T-cell (primary cell): ENCODE measurements at regions not wholly inside any gene's neighbourhood (a gene's known extent, or its start where the extent isn't known, plus 50 kb on each side); places are given as distances from the start of the nearest gene placed in this dataset.

Source experiments
- ATAC-seq, 4 experiments: fragments of 200-7000 bp in 3 of 4; fragments of 150-1000 bp in 1 of 4; cut with Tn5 transposase; replicated peaks in 1 of 4; 1 replicate in 3 of 4; 2 replicates in 1 of 4; pipeline ENCODE4 v1.10.0; 2021; ENCODE audit warnings: moderate library complexity in 3 of 4, mild to moderate bottlenecking in 2 of 4, moderate number of reproducible peaks in 1 of 4
- CTCF ChIA-PET, 2 donors: fragments of 300-600 bp; sonication (Branson Sonifier 250); formaldehyde crosslinking; loops; one replicate each; lab custom pipeline; 2022; ENCODE audit warnings: antibody characterized with exemption in 2 of 2; lab: Charles Lee
- POLR2A ChIA-PET, 2 donors: fragments of 300-600 bp; sonication (Branson Sonifier 250); formaldehyde crosslinking; loops; one replicate each; lab custom pipeline; 2022; ENCODE audit warnings: antibody characterized with exemption in 2 of 2; lab: Charles Lee
- DNase-seq, 35 experiments: peaks; one replicate each; pipeline versions ENCODE4 v3.0.0 to v3.0.0-alpha.2; 2013 to 2023
- H3K27ac ChIP-seq: one replicate; pipeline ENCODE4 v1.5.1; 2013; ENCODE audit warnings: low read length
- H3K27me3 ChIP-seq, 2 experiments: replicated peaks in 1 of 2; 1 replicate in 1 of 2; 2 replicates in 1 of 2; pipeline versions ENCODE4 v1.6.1 to v1.7.0; 2013; ENCODE audit warnings: low read length in 1 of 2, mixed read lengths in 1 of 2; ENCODE audit not compliant: control insufficient read depth in 2 of 2, insufficient read depth in 2 of 2; ENCODE audit errors: extremely low read depth in 1 of 2
- H3K36me3 ChIP-seq, 2 donors: 1 replicate in 1 of 2; 2 replicates in 1 of 2; pipeline versions ENCODE4 v1.6.1 to v1.7.0; 2013; ENCODE audit warnings: low read length in 1 of 2; ENCODE audit not compliant: control insufficient read depth in 2 of 2, insufficient read depth in 1 of 2; ENCODE audit errors: extremely low read depth in 1 of 2
- H3K4me1 ChIP-seq, 2 experiments: 1 replicate in 1 of 2; 2 replicates in 1 of 2; pipeline versions ENCODE4 v1.6.1 to v1.7.0; 2013; ENCODE audit warnings: low read length in 2 of 2, mixed read lengths in 1 of 2; ENCODE audit not compliant: insufficient read depth in 2 of 2, control insufficient read depth in 1 of 2; ENCODE audit errors: extremely low read depth in 1 of 2
- H3K4me3 ChIP-seq, 2 donors: 1 replicate in 1 of 2; 2 replicates in 1 of 2; pipeline versions ENCODE4 v1.5.1 to v1.7.0; 2013; ENCODE audit warnings: mild to moderate bottlenecking in 2 of 2, low read length in 1 of 2, moderate library complexity in 1 of 2; ENCODE audit not compliant: control insufficient read depth in 1 of 2; ENCODE audit errors: extremely low read depth in 1 of 2
- H3K9me3 ChIP-seq: 2 replicates; pipeline ENCODE4 v1.7.0; 2013
- H3K27ac Mint-ChIP-seq, 2 donors: one replicate each; pipeline ENCODE4 v1.8.0; 2020 to 2021; ENCODE audit warnings: mild to moderate bottlenecking in 2 of 2, mixed read lengths in 2 of 2
- H3K27me3 Mint-ChIP-seq, 2 donors: one replicate each; pipeline ENCODE4 v1.8.0; 2021 to 2022; ENCODE audit warnings: mixed read lengths in 2 of 2
- H3K36me3 Mint-ChIP-seq: one replicate; pipeline ENCODE4 v1.8.0; 2021; ENCODE audit warnings: mixed read lengths
- H3K4me1 Mint-ChIP-seq, 3 donors: one replicate each; pipeline ENCODE4 v1.8.0; 2020 to 2022; ENCODE audit warnings: mixed read lengths in 3 of 3, mild to moderate bottlenecking in 1 of 3
- H3K4me3 Mint-ChIP-seq, 3 donors: one replicate each; pipeline ENCODE4 v1.8.0; 2020 to 2022; ENCODE audit warnings: mild to moderate bottlenecking in 3 of 3, mixed read lengths in 3 of 3, moderate library complexity in 3 of 3
- H3K9me3 Mint-ChIP-seq, 3 donors: one replicate each; pipeline ENCODE4 v1.8.0; 2020 to 2022; ENCODE audit warnings: mixed read lengths in 3 of 3
- WGBS: methylation state at CpG from one replicate; pipeline ENCODE4 v1.1.5; 2013; ENCODE audit warnings: missing lambda C conversion rate; ENCODE audit not compliant: insufficient coverage; 5-methylcytosine and 5-hydroxymethylcytosine counted together

DNA sequence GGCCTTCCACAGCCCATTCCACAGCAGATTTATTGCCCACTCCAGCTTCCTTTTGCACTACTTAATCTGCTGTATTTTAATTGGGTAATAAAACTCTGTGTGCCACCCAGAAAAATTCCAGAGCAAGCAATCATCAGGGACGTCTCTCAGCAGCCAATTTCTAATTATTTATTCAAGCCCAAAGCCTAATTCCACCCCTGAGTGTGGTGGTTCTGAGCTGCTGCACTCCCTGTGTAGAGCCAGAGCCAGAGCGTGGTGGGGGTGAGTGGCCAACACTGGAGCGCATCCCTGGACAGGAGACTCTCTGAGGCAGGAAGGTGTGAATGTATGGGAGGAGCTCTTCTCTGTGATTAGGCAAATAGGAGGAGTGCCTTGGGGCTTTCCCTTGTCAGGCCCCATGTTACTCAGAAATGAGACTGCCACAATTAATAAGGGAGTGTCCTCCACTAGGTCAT, 66.1 kb downstream of the CD24 start:
- Mint-ChIP-seq H3K4me1 (no peaks in the 10 kb centered on the region), H3K4me3 (no peak overlapping the region)

DNA sequence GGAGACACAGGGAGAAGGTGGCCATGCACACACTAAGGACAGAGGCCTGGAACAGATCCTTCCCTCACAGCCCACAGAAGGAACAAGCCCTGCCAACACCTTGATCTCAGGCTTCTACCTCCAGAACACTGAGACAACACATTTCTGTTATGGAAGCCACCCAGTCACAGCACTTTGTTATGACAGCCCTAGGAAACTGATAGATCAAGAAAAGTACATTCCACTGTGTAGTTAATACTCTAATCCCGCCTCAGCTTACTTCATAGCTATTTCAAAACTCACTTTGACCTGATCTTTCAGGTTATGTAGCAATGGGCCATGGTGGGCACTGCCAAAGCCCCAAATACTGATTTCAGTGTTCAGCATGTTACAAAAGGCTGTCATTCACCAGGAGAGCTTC, 66.8 kb downstream of the CD24 start:
- ChIA-PET POLR2A (no interaction called here), CTCF (no interaction called here)
- Histone ChIP-seq H3K4me1 (no peaks in the 10 kb centered on the region), H3K27me3 (peaks cover 0 to 3% of the 10 kb centered on the region in 2 experiments), H3K9me3 (no peaks in the 10 kb centered on the region), H3K27ac (no peak overlapping the region), H3K4me3 (no peak overlapping the region), H3K36me3 (no peaks in the 10 kb centered on the region)
- no CpG with 5 or more reads among the region's 1 CpG for WGBS
- Mint-ChIP-seq H3K36me3 (no peaks in the 10 kb centered on the region), H3K27ac (no peak overlapping the region), H3K4me3 (no peak overlapping the region), H3K4me1 (no peaks in the 10 kb centered on the region), H3K9me3 (no peaks in the 10 kb centered on the region), H3K27me3 (peaks cover 5 to 14% of the 10 kb centered on the region in 2 donors)
- DNase-seq (no peak), ATAC-seq (no peak)

More for the DNA sequence above, 66.1 kb downstream of the CD24 start:
- H3K9me3 Mint-ChIP-seq: no peaks in the 10 kb centered on the region
- Histone ChIP-seq H3K9me3 (no peaks in the 10 kb centered on the region), H3K4me1 (no peaks in the 10 kb centered on the region), H3K27ac (no peak overlapping the region), H3K36me3 (no peaks in the 10 kb centered on the region), H3K27me3 (peaks cover 0 to 3% of the 10 kb centered on the region in 2 experiments), H3K4me3 (no peak overlapping the region)
- ATAC-seq: no peak
- ChIA-PET CTCF (no interaction called here), POLR2A (no interaction called here)
- no peak overlapping the region for H3K27ac Mint-ChIP-seq
- no peaks in the 10 kb centered on the region for H3K36me3 Mint-ChIP-seq
- peaks cover 5 to 14% of the 10 kb centered on the region in 2 donors for H3K27me3 Mint-ChIP-seq
- WGBS: no CpG with 5 or more reads among the region's 3 CpGs
- no peak for DNase-seq

- peaks cover 0 to 3% of the 10 kb centered on the region in 2 experiments for H3K27me3 ChIP-seq
- ChIA-PET POLR2A (no interaction called here), CTCF (interaction anchor here in 1 of 2 donors (0.6 kb wide), 1 partner anchor 678 kb away, joined by 4 read pairs; no protein-coding TSS in a partner anchor)
- WGBS: 81% methylated on average over 6 of the region's 6 CpGs
- no peaks in the 10 kb centered on the region for H3K9me3 Mint-ChIP-seq
- H3K4me3 Mint-ChIP-seq: no peak overlapping the region
- no peak overlapping the region for H3K27ac ChIP-seq
- no peaks in the 10 kb centered on the region for H3K4me1 ChIP-seq
- H3K4me1 Mint-ChIP-seq: no peaks in the 10 kb centered on the region
- ATAC-seq (no peak), DNase-seq (no peak)
- peaks cover 5 to 14% of the 10 kb centered on the region in 2 donors for H3K27me3 Mint-ChIP-seq
- H3K4me3 ChIP-seq: no peak overlapping the region
- H3K36me3 ChIP-seq: no peaks in the 10 kb centered on the region
- no peaks in the 10 kb centered on the region for H3K36me3 Mint-ChIP-seq
- no peak overlapping the region for H3K27ac Mint-ChIP-seq
- no peaks in the 10 kb centered on the region for H3K9me3 ChIP-seq
Measured at GRCh38 chr6:106906232-106906631, 68.3 kb downstream of the CD24 start.

GRCh38 chr6:106903299-106903698, 71.2 kb downstream of the CD24 start:
- Mint-ChIP-seq H3K9me3 (peaks cover 6 to 9% (median 7%) of the 10 kb centered on the region in 3 donors), H3K4me3 (no peak overlapping the region), H3K27ac (no peak overlapping the region), H3K36me3 (peaks cover 3% of the 10 kb centered on the region), H3K27me3 (peaks cover 12 to 13% of the 10 kb centered on the region in 2 donors), H3K4me1 (no peaks in the 10 kb centered on the region)
- H3K4me3 ChIP-seq: no peak overlapping the region
- H3K27me3 ChIP-seq: peaks cover 0 to 3% of the 10 kb centered on the region in 2 experiments
- H3K27ac ChIP-seq: no peak overlapping the region
- POLR2A ChIA-PET: no interaction called here
- no CpG with 5 or more reads among the region's 4 CpGs for WGBS
- CTCF ChIA-PET: no interaction called here
- H3K4me1 ChIP-seq: no peaks in the 10 kb centered on the region
- no peak for DNase-seq
- H3K9me3 ChIP-seq: no peaks in the 10 kb centered on the region
- no peak for ATAC-seq
- no peaks in the 10 kb centered on the region for H3K36me3 ChIP-seq

DNA sequence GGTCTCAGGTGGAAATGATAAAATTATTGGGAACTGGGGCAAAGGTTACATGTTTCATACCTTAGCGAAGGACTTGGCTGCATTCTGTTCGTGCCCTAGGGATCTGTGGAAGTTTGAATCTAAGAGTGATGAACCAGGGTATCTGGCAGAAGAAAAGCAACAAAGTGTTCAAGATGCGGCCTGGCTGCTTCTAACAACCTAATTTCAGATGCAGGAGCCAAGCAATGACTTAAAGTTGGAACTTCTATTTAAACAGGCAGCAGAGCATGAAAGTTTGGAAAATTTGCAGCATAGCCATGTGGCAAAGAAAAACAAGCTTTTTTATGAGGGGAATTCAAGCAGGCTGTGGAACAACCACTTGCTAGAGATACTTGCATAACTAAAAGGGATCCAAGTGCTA, 73.5 kb downstream of the CD24 start:
- ATAC-seq (no peak), DNase-seq (no peak)
- Mint-ChIP-seq H3K36me3 (peaks cover 3% of the 10 kb centered on the region), H3K27me3 (peaks cover 8 to 17% of the 10 kb centered on the region in 2 donors), H3K9me3 (peaks cover 6 to 9% (median 7%) of the 10 kb centered on the region in 3 donors), H3K4me1 (no peaks in the 10 kb centered on the region), H3K4me3 (no peak overlapping the region), H3K27ac (no peak overlapping the region)
- H3K36me3 ChIP-seq: no peaks in the 10 kb centered on the region
- ChIA-PET POLR2A (no interaction called here), CTCF (no interaction called here)
- peaks cover 0 to 3% of the 10 kb centered on the region in 2 experiments for H3K27me3 ChIP-seq
- 93% methylated on average over 3 of the region's 3 CpGs for WGBS
- H3K27ac ChIP-seq: no peak overlapping the region
- no peaks in the 10 kb centered on the region for H3K9me3 ChIP-seq
- no peak overlapping the region for H3K4me3 ChIP-seq
- H3K4me1 ChIP-seq: no peaks in the 10 kb centered on the region

GRCh38 chr6:106899697-106900096, 74.8 kb downstream of the CD24 start:
- no peak overlapping the region for H3K27ac Mint-ChIP-seq
- no peaks in the 10 kb centered on the region for H3K4me1 Mint-ChIP-seq
- H3K4me3 Mint-ChIP-seq: no peak overlapping the region
- no peak for ATAC-seq
- WGBS: 100% methylated on average over 2 of the region's 4 CpGs
- Histone ChIP-seq H3K36me3 (no peaks in the 10 kb centered on the region), H3K27me3 (peaks cover 0 to 2% of the 10 kb centered on the region in 2 experiments), H3K4me3 (no peak overlapping the region), H3K27ac (no peak overlapping the region), H3K9me3 (no peaks in the 10 kb centered on the region), H3K4me1 (no peaks in the 10 kb centered on the region)
- peaks cover 3% of the 10 kb centered on the region for H3K36me3 Mint-ChIP-seq
- H3K27me3 Mint-ChIP-seq: peaks cover 6 to 12% of the 10 kb centered on the region in 2 donors
- ChIA-PET CTCF (no interaction called here), POLR2A (no interaction called here)
- no peak for DNase-seq
- peaks cover 6 to 9% (median 7%) of the 10 kb centered on the region in 3 donors for H3K9me3 Mint-ChIP-seq

- H3K4me3 ChIP-seq: no peak overlapping the region
- no peak overlapping the region for H3K27ac ChIP-seq
- CTCF ChIA-PET: no interaction called here
- H3K9me3 ChIP-seq: no peaks in the 10 kb centered on the region
- Mint-ChIP-seq H3K27me3 (peaks cover 7 to 24% of the 10 kb centered on the region in 2 donors), H3K4me3 (no peak overlapping the region), H3K36me3 (peaks cover 3% of the 10 kb centered on the region), H3K9me3 (peaks cover 6 to 9% (median 7%) of the 10 kb centered on the region in 3 donors), H3K4me1 (no peaks in the 10 kb centered on the region), H3K27ac (no peak overlapping the region)
- H3K27me3 ChIP-seq: peaks cover 0 to 2% of the 10 kb centered on the region in 2 experiments
- no CpG with 5 or more reads among the region's 5 CpGs for WGBS
- DNase-seq: no peak
- H3K36me3 ChIP-seq: no peaks in the 10 kb centered on the region
- no peaks in the 10 kb centered on the region for H3K4me1 ChIP-seq
- POLR2A ChIA-PET: no interaction called here
- ATAC-seq: no peak
Measured at GRCh38 chr6:106897580-106897979, 76.9 kb downstream of the CD24 start.
